ENCODE measurements at regions not wholly inside any gene's neighbourhood (a gene's known extent, or its start where the extent isn't known, plus 50 kb on each side); places are given as distances from the start of the nearest gene placed in this dataset.
"Not testable (repeated sequence)": the region's sequence is repeated elsewhere in the genome, so short reads cannot be mapped to it uniquely, and the experiment has no call there.

DNA sequence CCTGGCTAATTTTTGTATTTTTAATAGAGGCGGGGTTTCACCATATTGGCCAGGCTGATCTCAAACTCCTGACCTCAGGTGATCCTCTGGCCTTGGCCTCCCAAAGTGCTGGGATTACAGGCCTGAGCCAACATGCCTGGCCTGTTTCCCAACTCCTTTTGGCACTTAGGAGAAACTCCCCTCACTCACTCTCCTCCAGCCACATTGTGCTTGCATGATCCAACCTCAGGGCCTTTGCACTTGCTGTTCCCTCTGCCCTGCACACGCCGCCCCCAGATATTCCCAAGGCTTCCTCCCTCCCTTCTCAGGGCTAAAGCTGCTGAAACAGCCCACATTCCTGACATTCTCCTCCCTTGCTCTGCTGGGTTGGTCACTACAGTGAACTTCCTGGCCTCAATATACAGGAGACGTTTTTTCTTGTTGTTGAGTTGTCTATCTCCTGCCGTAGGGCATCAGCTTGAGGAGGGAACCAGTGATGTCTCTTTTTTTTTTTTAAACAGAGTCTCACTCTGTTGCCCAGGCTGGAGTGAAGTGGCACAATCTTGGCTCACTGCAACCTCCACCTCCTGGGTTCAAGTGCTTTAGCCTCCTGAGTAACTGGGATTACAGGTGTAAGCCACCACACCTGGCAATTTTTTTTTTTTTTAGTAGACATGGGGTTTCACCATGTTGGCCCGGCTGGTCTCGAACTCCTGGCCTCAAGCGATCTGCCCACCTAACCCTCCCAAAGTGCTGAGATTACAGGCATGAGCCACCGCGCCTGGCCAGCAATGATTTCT, 61.4 kb upstream of the PTPN1 start:
- CTCF ChIA-PET, result interaction anchor here (0.7 to 2.3 kb wide), 5 partner anchors 15 to 379 kb away, joined by 3 to 10 read pairs (median 3); no protein-coding TSS in a partner anchor
- H3K27ac Mint-ChIP-seq; H3K27me3 Mint-ChIP-seq (ENCODE audit: low read depth); POLR2A ChIA-PET; DNase-seq (ENCODE audit: low spot score); H3K4me3 Mint-ChIP-seq; H3K9me3 Mint-ChIP-seq; H3K36me3 Mint-ChIP-seq: not testable (repeated sequence)
- peak; percentile 75 for TF ChIP-seq GTF2I (CRISPR knock-in tag; conservative IDR thresholded peaks at IDR 0.05)
- H3K4me1 Mint-ChIP-seq, result peaks cover 21% of the 10 kb centered on the region
- ATAC-seq, result peak; percentile 38

DNA sequence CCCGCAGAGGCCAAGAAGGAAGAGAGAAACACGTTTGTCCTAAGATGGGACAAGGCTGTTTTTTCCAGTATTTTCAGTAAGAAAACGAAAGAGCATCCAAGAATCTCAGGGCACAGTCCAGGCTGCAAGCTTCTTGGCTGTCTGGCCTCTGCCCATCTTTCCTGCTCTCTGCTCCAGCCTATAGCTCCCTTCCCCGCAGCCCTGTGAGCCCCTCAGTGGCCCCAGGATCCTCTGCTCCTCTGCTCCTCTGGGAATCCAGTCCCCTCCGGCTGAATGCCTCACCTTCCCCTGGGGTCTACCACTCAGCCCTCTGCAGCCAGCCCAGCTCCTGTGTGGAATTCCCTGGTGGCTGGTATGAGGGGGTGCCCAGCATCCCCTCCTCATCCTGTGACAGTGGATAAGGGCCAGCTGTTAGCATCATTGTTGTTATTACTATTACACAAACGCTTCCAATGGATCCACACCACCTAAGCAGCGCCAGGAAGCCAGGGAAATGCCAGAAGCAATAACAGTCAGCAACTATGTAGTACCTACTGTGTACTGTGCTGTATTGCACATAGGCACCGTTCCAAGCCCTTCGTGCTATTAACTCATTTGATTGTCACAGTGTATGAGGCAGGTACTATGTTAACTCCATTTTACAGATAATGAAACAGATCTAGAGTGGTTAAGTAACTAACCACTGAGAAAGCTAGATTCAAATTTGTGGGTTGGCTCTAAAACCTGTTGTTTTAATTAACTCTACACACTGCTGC, 60.3 kb upstream of the PTPN1 start:
- Mint-ChIP-seq H3K27me3 (ENCODE audit: low read depth) (no peaks in the 10 kb centered on the region; the same call in 1 of the 2 replicates), H3K27ac (no peak overlapping the region), H3K9me3 (peaks cover 4% of the 10 kb centered on the region), H3K4me3 (no peak overlapping the region), H3K4me1 (peaks cover 21% of the 10 kb centered on the region), H3K36me3 (no peaks in the 10 kb centered on the region)
- ChIA-PET POLR2A (no interaction called here), CTCF (interaction anchor here (0.8 to 2.3 kb wide), 4 partner anchors 14 to 381 kb away, joined by 3 to 10 read pairs (median 3); no protein-coding TSS in a partner anchor)
- no peak for TF ChIP-seq KAT7 (CRISPR knock-in tag; IDR thresholded peaks at IDR 0.05; ENCODE audit: borderline replicate concordance)
- ATAC-seq, result no peak; the same call in 1 of the 2 replicates
- no peak for DNase-seq (ENCODE audit: low spot score)

DNA sequence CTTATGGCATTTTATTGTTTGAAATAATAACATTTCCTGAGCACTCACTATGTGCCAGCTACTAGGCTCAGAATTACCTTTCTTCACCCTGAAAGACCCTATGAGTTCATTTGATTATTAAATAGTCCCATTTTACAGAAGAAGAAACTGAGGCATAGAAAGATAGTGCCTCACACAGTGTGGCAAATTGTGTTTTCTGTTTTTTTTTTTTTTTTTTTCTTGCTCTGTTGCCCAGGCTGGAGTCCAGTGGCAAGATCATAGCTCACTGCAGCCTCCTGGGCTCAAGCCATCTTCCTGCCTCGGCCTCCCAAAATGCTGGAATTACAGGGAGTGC, 59.7 kb upstream of the PTPN1 start:
- no peak for TF ChIP-seq SMAD3 (CRISPR knock-in tag; IDR thresholded peaks at IDR 0.05; ENCODE audit: borderline replicate concordance)
- TF ChIP-seq, protein P1, sequence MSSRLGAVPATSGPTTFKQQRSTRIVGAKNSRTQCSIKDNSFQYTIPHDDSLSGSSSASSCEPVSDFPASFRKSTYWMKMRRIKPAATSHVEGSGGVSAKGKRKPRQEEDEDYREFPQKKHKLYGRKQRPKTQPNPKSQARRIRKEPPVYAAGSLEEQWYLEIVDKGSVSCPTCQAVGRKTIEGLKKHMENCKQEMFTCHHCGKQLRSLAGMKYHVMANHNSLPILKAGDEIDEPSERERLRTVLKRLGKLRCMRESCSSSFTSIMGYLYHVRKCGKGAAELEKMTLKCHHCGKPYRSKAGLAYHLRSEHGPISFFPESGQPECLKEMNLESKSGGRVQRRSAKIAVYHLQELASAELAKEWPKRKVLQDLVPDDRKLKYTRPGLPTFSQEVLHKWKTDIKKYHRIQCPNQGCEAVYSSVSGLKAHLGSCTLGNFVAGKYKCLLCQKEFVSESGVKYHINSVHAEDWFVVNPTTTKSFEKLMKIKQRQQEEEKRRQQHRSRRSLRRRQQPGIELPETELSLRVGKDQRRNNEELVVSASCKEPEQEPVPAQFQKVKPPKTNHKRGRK (CRISPR knock-in tag; IDR thresholded peaks at IDR 0.05; ENCODE audit: borderline replicate concordance), result no peak
- Mint-ChIP-seq H3K27me3 (ENCODE audit: low read depth) (no peaks in the 10 kb centered on the region; the same call in 1 of the 2 replicates), H3K36me3 (no peaks in the 10 kb centered on the region), H3K4me1 (peaks cover 21% of the 10 kb centered on the region), H3K9me3 (peaks cover 4% of the 10 kb centered on the region), H3K4me3 (no peak overlapping the region), H3K27ac (no peak overlapping the region)
- no peak for ATAC-seq
- no peak for DNase-seq (ENCODE audit: low spot score)
- CTCF ChIA-PET, result interaction anchor here (1.0 to 2.3 kb wide), 2 partner anchors 14 to 37 kb away, joined by 3 to 10 read pairs; no protein-coding TSS in a partner anchor
- POLR2A ChIA-PET, result no interaction called here

DNA sequence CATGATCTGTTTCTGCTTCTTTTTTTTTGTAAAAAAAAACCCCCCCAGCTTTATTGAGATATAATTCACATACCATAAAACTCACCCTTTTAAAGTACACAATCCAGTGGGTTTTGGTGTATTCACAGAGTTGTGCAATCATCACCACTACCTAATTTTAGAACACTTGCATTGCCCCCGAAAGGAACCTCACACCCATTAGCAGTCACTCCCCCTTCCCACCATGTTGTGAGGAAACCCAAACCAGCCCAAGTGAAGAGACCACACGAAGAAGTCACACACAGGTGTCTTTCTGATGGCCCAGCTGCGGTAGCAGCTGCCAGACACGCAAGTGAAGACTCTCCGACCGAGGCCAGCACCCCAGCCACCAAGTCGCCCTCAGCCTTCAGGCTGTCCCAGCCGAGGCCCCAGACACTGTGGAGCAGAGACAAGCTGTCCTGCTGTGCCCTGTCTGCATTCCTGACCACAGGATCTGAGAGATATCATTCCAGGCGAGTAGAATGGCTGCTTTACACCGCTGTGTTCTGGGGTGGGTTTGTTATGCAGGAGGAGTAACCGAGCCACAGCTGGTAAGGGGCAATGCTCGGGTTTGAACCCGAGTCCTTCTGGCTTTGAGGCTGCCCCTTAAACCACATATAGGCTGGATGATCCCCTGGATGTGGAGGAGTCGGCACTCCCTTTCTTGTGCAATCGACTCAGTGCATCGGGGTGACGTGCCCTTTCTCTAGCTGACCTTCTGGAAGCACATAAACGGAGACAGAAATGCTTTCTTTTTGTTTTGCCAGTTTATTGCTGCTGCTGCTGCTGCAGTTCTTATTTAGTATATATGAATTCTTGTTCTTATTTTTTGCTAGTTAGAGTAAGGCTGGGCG, 59.1 kb upstream of the PTPN1 start:
- ATAC-seq (peak; percentile 92), DNase-seq (ENCODE audit: low spot score) (peak; percentile 66)
- peak overlapping the region; percentile 14; the same call in 1 of the 2 replicates for H3K4me3 Mint-ChIP-seq
- POLR2A ChIA-PET, result no interaction called here
- H3K9me3 Mint-ChIP-seq, result peaks cover 4% of the 10 kb centered on the region
- peak overlapping the region; percentile 71 for H3K27ac Mint-ChIP-seq
- H3K4me1 Mint-ChIP-seq, result peaks cover 21% of the 10 kb centered on the region
- no peaks in the 10 kb centered on the region for H3K36me3 Mint-ChIP-seq
- CTCF ChIA-PET, result interaction anchor here (1.0 to 2.3 kb wide), 4 partner anchors 12 to 279 kb away, joined by 3 to 10 read pairs (median 4); no protein-coding TSS in a partner anchor
- H3K27me3 Mint-ChIP-seq (ENCODE audit: low read depth), result no peaks in the 10 kb centered on the region; the same call in 1 of the 2 replicates
- TF ChIP-seq, protein P2, sequence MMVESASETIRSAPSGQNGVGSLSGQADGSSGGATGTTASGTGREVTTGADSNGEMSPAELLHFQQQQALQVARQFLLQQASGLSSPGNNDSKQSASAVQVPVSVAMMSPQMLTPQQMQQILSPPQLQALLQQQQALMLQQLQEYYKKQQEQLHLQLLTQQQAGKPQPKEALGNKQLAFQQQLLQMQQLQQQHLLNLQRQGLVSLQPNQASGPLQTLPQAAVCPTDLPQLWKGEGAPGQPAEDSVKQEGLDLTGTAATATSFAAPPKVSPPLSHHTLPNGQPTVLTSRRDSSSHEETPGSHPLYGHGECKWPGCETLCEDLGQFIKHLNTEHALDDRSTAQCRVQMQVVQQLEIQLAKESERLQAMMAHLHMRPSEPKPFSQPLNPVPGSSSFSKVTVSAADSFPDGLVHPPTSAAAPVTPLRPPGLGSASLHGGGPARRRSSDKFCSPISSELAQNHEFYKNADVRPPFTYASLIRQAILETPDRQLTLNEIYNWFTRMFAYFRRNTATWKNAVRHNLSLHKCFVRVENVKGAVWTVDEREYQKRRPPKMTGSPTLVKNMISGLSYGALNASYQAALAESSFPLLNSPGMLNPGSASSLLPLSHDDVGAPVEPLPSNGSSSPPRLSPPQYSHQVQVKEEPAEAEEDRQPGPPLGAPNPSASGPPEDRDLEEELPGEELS (CRISPR knock-in tag; IDR thresholded peaks at IDR 0.05), result no peak
- TF ChIP-seq, protein P3, sequence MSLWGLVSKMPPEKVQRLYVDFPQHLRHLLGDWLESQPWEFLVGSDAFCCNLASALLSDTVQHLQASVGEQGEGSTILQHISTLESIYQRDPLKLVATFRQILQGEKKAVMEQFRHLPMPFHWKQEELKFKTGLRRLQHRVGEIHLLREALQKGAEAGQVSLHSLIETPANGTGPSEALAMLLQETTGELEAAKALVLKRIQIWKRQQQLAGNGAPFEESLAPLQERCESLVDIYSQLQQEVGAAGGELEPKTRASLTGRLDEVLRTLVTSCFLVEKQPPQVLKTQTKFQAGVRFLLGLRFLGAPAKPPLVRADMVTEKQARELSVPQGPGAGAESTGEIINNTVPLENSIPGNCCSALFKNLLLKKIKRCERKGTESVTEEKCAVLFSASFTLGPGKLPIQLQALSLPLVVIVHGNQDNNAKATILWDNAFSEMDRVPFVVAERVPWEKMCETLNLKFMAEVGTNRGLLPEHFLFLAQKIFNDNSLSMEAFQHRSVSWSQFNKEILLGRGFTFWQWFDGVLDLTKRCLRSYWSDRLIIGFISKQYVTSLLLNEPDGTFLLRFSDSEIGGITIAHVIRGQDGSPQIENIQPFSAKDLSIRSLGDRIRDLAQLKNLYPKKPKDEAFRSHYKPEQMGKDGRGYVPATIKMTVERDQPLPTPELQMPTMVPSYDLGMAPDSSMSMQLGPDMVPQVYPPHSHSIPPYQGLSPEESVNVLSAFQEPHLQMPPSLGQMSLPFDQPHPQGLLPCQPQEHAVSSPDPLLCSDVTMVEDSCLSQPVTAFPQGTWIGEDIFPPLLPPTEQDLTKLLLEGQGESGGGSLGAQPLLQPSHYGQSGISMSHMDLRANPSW (CRISPR knock-in tag; conservative IDR thresholded peaks at IDR 0.05; ENCODE audit: low read depth), result no peak
- TF ChIP-seq, protein P4, sequence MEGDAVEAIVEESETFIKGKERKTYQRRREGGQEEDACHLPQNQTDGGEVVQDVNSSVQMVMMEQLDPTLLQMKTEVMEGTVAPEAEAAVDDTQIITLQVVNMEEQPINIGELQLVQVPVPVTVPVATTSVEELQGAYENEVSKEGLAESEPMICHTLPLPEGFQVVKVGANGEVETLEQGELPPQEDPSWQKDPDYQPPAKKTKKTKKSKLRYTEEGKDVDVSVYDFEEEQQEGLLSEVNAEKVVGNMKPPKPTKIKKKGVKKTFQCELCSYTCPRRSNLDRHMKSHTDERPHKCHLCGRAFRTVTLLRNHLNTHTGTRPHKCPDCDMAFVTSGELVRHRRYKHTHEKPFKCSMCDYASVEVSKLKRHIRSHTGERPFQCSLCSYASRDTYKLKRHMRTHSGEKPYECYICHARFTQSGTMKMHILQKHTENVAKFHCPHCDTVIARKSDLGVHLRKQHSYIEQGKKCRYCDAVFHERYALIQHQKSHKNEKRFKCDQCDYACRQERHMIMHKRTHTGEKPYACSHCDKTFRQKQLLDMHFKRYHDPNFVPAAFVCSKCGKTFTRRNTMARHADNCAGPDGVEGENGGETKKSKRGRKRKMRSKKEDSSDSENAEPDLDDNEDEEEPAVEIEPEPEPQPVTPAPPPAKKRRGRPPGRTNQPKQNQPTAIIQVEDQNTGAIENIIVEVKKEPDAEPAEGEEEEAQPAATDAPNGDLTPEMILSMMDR (IDR thresholded peaks at IDR 0.05), result no peak
- no peak for TF ChIP-seq NFYB (CRISPR knock-in tag; conservative IDR thresholded peaks at IDR 0.05; ENCODE audit: low read depth)
- TF ChIP-seq, protein P5, sequence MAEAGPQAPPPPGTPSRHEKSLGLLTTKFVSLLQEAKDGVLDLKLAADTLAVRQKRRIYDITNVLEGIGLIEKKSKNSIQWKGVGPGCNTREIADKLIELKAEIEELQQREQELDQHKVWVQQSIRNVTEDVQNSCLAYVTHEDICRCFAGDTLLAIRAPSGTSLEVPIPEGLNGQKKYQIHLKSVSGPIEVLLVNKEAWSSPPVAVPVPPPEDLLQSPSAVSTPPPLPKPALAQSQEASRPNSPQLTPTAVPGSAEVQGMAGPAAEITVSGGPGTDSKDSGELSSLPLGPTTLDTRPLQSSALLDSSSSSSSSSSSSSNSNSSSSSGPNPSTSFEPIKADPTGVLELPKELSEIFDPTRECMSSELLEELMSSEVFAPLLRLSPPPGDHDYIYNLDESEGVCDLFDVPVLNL (CRISPR knock-in tag; IDR thresholded peaks at IDR 0.05; ENCODE audit: borderline replicate concordance, low read depth), result no peak

Measured in WTC11 (cell line).